ENCODE measurements at regions not wholly inside any gene's neighbourhood (a gene's known extent, or its start where the extent isn't known, plus 50 kb on each side); places are given as distances from the start of the nearest gene placed in this dataset.

DNA sequence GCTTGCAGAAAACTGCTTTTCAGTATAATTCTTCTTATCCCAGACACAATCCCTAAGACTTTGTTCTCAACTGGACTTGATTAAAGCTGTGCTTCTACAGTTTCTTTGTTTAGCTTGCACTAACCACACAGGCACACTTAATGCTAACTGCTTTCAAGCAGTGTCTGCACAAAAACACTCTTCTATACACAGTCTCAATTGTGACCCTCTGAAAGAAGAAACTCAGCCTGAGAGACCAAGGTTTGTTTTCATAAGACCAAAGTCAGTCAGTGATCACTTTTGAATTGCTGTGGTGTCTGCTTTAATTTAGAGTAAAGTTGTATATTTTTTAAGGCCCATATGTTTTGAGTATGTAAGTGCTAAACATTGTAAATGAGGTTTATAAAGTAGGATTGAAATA is 431.2 kb downstream of the KCTD12 start:
- H3K4me3 ChIP-seq (replicated peaks; ENCODE audit: insufficient read depth, low read length) = no peak overlapping the region
- DNase-seq (ENCODE audit: low read depth in 1 of 2, low spot score in 1 of 2) = no peak
- no peak overlapping the region for H3K27ac ChIP-seq (replicated peaks)
- TF ChIP-seq, protein P1, sequence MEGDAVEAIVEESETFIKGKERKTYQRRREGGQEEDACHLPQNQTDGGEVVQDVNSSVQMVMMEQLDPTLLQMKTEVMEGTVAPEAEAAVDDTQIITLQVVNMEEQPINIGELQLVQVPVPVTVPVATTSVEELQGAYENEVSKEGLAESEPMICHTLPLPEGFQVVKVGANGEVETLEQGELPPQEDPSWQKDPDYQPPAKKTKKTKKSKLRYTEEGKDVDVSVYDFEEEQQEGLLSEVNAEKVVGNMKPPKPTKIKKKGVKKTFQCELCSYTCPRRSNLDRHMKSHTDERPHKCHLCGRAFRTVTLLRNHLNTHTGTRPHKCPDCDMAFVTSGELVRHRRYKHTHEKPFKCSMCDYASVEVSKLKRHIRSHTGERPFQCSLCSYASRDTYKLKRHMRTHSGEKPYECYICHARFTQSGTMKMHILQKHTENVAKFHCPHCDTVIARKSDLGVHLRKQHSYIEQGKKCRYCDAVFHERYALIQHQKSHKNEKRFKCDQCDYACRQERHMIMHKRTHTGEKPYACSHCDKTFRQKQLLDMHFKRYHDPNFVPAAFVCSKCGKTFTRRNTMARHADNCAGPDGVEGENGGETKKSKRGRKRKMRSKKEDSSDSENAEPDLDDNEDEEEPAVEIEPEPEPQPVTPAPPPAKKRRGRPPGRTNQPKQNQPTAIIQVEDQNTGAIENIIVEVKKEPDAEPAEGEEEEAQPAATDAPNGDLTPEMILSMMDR (IDR thresholded peaks at IDR 0.05; ENCODE audit: insufficient read depth, low read length) = no peak
- TF ChIP-seq GABPA (IDR thresholded peaks at IDR 0.05; ENCODE audit: low read depth) = no peak
- TF ChIP-seq, protein P2, sequence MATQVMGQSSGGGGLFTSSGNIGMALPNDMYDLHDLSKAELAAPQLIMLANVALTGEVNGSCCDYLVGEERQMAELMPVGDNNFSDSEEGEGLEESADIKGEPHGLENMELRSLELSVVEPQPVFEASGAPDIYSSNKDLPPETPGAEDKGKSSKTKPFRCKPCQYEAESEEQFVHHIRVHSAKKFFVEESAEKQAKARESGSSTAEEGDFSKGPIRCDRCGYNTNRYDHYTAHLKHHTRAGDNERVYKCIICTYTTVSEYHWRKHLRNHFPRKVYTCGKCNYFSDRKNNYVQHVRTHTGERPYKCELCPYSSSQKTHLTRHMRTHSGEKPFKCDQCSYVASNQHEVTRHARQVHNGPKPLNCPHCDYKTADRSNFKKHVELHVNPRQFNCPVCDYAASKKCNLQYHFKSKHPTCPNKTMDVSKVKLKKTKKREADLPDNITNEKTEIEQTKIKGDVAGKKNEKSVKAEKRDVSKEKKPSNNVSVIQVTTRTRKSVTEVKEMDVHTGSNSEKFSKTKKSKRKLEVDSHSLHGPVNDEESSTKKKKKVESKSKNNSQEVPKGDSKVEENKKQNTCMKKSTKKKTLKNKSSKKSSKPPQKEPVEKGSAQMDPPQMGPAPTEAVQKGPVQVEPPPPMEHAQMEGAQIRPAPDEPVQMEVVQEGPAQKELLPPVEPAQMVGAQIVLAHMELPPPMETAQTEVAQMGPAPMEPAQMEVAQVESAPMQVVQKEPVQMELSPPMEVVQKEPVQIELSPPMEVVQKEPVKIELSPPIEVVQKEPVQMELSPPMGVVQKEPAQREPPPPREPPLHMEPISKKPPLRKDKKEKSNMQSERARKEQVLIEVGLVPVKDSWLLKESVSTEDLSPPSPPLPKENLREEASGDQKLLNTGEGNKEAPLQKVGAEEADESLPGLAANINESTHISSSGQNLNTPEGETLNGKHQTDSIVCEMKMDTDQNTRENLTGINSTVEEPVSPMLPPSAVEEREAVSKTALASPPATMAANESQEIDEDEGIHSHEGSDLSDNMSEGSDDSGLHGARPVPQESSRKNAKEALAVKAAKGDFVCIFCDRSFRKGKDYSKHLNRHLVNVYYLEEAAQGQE (IDR thresholded peaks at IDR 0.05; ENCODE audit: insufficient replicate concordance, low read depth) = no peak
- TF ChIP-seq SPI1 (IDR thresholded peaks at IDR 0.05; ENCODE audit: borderline replicate concordance, low read depth) = no peak
- no peak for TF ChIP-seq POLR2AphosphoS5 (IDR thresholded peaks at IDR 0.05; ENCODE audit: low read depth)
- no peaks in the 10 kb centered on the region for H3K27me3 ChIP-seq (ENCODE audit: insufficient read depth, poor library complexity, severe bottlenecking)

DNA sequence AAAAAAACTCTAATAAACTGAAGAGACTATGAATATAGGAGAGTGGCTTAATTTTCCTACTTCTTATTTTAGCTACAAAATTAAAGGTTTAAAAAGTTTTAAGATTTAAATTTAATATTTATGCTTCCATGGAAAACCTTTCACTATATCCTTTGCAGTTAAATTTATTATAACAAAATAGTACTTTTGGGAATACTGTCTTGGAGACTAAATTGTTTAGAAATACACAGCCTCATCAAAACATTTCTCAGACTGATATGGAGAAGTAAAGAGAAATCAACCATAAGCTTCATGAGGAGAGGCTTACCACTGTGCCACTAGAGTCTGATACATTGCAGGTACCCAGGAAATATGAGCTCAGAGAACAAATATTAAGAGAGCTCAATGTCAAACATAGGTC is 436.5 kb downstream of the KCTD12 start:
- DNase-seq (ENCODE audit: low read depth in 1 of 2, low spot score in 1 of 2) = no peak
- Histone ChIP-seq H3K27me3 (ENCODE audit: insufficient read depth, poor library complexity, severe bottlenecking) (no peaks in the 10 kb centered on the region), H3K4me3 (replicated peaks; ENCODE audit: insufficient read depth, low read length) (no peak overlapping the region), H3K27ac (replicated peaks) (no peak overlapping the region)
- TF ChIP-seq SPI1 (IDR thresholded peaks at IDR 0.05; ENCODE audit: borderline replicate concordance, low read depth) = no peak
- TF ChIP-seq GABPA (IDR thresholded peaks at IDR 0.05; ENCODE audit: low read depth) = no peak
- TF ChIP-seq, protein P1 (IDR thresholded peaks at IDR 0.05; ENCODE audit: insufficient read depth, low read length) = no peak
- no peak for TF ChIP-seq POLR2AphosphoS5 (IDR thresholded peaks at IDR 0.05; ENCODE audit: low read depth)
- TF ChIP-seq, protein P2 (IDR thresholded peaks at IDR 0.05; ENCODE audit: insufficient replicate concordance, low read depth) = no peak

DNA sequence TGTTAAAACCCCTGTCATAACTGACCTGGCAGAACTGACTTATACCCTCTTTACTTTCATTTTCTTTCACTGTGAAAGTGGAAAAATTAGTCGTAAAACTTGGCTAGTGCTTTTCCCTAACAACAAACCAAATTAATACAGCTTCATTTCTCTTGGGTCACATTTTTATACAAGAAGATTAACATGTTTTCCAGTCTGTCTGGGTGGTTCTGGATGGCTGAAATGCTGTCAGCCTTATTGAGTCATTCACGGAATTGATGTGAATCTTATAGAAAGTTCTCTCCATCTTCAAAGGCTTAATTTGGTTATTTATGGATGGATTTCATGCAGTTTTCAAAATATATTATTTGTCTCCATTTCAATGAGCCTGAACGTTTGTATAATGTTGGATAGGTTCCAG is 440.0 kb downstream of the KCTD12 start:
- no peak for TF ChIP-seq SPI1 (IDR thresholded peaks at IDR 0.05; ENCODE audit: borderline replicate concordance, low read depth)
- TF ChIP-seq POLR2AphosphoS5 (IDR thresholded peaks at IDR 0.05; ENCODE audit: low read depth) = no peak
- TF ChIP-seq GABPA (IDR thresholded peaks at IDR 0.05; ENCODE audit: low read depth) = no peak
- TF ChIP-seq, protein P1 (IDR thresholded peaks at IDR 0.05; ENCODE audit: insufficient read depth, low read length) = no peak
- TF ChIP-seq, protein P2 (IDR thresholded peaks at IDR 0.05; ENCODE audit: insufficient replicate concordance, low read depth) = no peak
- Histone ChIP-seq H3K27me3 (ENCODE audit: insufficient read depth, poor library complexity, severe bottlenecking) (no peaks in the 10 kb centered on the region), H3K27ac (replicated peaks) (no peak overlapping the region), H3K4me3 (replicated peaks; ENCODE audit: insufficient read depth, low read length) (no peak overlapping the region)
- DNase-seq (ENCODE audit: low read depth in 1 of 2, low spot score in 1 of 2) = no peak
